Osteocyte (in vitro differentiated cells): ENCODE measurements at regions not wholly inside any gene's neighbourhood (a gene's known extent, or its start where the extent isn't known, plus 50 kb on each side); places are given as distances from the start of the nearest gene placed in this dataset.

Source experiments
- DNase-seq: peaks from one replicate; pipeline ENCODE4 v3.0.0; 2021; ENCODE audit warnings: mixed read lengths; ENCODE audit not compliant: unreplicated experiment; ENCODE audit errors: extremely low spot score
- H3K27ac Mint-ChIP-seq: one replicate; pipeline ENCODE4 v1.8.0; 2021; ENCODE audit warnings: mild to moderate bottlenecking, mixed read lengths; ENCODE audit not compliant: unreplicated experiment
- H3K27me3 Mint-ChIP-seq: one replicate; pipeline ENCODE4 v1.8.0; 2021; ENCODE audit warnings: mixed read lengths; ENCODE audit not compliant: unreplicated experiment
- H3K36me3 Mint-ChIP-seq: one replicate; pipeline ENCODE4 v1.8.0; 2021; ENCODE audit warnings: mixed read lengths; ENCODE audit not compliant: unreplicated experiment
- H3K4me1 Mint-ChIP-seq: one replicate; pipeline ENCODE4 v1.8.0; 2021; ENCODE audit warnings: mixed read lengths; ENCODE audit not compliant: unreplicated experiment
- H3K4me3 Mint-ChIP-seq: one replicate; pipeline ENCODE4 v1.8.0; 2021; ENCODE audit warnings: mild to moderate bottlenecking, moderate library complexity, mixed read lengths; ENCODE audit not compliant: unreplicated experiment
- H3K9me3 Mint-ChIP-seq: one replicate; pipeline ENCODE4 v1.8.0; 2021; ENCODE audit warnings: mixed read lengths; ENCODE audit not compliant: unreplicated experiment
- TF ChIP-seq, protein P1 (sequence below): fragments of 200-600 bp; sonication (generic); IDR thresholded peaks from 2 replicates; pipeline ENCODE4 v1.5.0; 2021; ENCODE audit warnings: antibody characterized with exemption, mild to moderate bottlenecking, moderate library complexity

DNA sequence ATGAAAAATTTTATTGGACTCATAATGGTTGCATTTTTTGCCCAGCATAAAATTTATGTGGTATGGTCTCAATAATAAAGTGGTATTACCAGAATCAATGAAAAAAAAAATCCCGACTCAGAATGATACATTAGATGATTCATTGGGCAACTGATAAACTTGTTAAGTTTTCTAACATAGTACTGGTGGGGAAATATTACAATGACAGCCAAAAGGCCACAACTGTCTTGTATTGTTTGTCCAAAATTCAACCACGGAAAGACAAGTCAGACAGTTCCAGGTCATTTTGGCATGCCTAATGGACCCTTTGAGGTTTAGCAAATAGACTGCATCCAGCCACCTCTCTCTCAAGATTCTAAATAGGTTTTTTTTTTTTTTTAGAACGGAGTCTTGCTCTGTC lies 70.5 kb upstream of the TRIM9 start:
- peaks cover 41% of the 10 kb centered on the region for H3K4me1 Mint-ChIP-seq
- no peak for DNase-seq
- no peak overlapping the region for H3K4me3 Mint-ChIP-seq
- H3K36me3 Mint-ChIP-seq: no peaks in the 10 kb centered on the region
- no peak overlapping the region for H3K27ac Mint-ChIP-seq
- no peaks in the 10 kb centered on the region for H3K9me3 Mint-ChIP-seq
- TF ChIP-seq, protein P1, sequence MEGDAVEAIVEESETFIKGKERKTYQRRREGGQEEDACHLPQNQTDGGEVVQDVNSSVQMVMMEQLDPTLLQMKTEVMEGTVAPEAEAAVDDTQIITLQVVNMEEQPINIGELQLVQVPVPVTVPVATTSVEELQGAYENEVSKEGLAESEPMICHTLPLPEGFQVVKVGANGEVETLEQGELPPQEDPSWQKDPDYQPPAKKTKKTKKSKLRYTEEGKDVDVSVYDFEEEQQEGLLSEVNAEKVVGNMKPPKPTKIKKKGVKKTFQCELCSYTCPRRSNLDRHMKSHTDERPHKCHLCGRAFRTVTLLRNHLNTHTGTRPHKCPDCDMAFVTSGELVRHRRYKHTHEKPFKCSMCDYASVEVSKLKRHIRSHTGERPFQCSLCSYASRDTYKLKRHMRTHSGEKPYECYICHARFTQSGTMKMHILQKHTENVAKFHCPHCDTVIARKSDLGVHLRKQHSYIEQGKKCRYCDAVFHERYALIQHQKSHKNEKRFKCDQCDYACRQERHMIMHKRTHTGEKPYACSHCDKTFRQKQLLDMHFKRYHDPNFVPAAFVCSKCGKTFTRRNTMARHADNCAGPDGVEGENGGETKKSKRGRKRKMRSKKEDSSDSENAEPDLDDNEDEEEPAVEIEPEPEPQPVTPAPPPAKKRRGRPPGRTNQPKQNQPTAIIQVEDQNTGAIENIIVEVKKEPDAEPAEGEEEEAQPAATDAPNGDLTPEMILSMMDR: no peak
- H3K27me3 Mint-ChIP-seq: no peaks in the 10 kb centered on the region

DNA sequence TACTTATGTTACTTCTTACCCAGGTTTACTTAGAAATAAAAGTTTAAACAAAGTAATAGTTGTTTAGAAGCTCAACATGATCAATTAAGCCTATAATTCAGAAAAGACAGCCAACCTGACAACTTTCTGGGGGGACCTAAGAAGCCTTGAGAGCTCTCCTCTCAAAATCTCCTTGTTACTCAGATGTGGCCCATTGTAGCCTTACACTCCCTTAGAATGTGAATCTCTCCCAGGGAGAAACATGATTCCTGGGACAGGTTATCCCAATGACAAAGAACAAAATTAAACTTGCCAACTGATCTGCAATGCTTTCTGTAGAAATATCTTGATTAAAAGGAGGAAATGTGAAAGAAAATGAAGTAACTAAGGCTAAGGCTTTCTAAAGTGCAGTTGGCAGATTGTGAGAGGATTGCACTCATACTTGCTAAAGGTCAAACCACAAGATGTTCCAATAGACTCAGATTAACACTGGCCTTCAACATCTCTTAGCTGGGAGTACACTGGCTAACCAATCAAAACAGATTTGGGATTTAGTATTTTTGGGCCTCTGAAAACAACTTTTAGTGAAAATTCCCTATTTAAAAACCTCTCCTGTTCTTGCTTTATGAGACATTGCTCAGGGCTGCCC lies 72.3 kb upstream of the TMX1 start:
- Mint-ChIP-seq H3K9me3 (no peaks in the 10 kb centered on the region), H3K4me3 (no peak overlapping the region), H3K27ac (peak overlapping the region; percentile 80), H3K27me3 (no peaks in the 10 kb centered on the region), H3K36me3 (no peaks in the 10 kb centered on the region), H3K4me1 (peaks cover 38% of the 10 kb centered on the region)
- DNase-seq: no peak
- TF ChIP-seq, protein P1: no peak

DNA sequence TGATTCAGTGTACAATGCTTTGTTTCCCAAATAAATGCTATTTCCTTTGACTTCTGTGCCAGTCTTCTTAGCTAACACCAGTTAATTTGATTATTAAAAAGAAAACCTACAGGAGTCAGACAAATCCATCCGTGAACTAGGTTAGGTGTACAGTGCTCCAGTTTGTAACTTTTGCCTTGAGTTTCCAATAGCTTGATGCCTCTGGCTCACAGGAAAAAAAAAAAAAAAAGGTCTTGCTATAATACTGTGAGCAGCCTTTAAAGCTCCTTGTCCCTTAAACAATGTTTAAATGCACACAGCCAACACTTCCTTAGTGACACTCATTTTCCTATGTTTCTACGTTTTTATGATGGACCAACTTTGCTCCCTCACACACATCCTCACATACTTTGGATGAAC lies 71.8 kb upstream of the TMX1 start:
- Mint-ChIP-seq H3K4me3 (no peak overlapping the region), H3K4me1 (peaks cover 33% of the 10 kb centered on the region), H3K9me3 (no peaks in the 10 kb centered on the region), H3K27me3 (no peaks in the 10 kb centered on the region), H3K36me3 (no peaks in the 10 kb centered on the region), H3K27ac (peak overlapping the region; percentile 80)
- no peak for DNase-seq
- TF ChIP-seq, protein P1: no peak

DNA sequence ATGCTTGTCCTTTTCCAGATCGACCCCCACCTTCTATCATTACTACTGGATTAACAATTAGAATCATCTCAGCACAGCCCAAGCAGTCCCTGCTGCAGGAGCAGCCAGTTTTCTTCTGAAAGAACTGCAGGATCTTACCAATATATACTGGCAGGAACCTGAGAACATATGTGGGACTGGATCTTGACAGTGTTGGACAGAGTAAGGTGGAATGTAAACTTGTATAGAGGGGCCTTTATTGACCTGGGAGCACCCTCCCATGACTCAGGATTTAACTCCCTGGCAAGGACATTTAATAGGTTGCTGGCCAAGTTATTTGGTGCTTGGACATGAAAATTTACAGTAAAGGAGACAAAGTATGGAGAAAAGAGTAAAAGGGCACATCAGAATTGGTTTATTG lies 66.2 kb upstream of the TMX1 start:
- TF ChIP-seq, protein P1: no peak
- no peak for DNase-seq
- peaks cover 7% of the 10 kb centered on the region for H3K4me1 Mint-ChIP-seq
- H3K36me3 Mint-ChIP-seq: no peaks in the 10 kb centered on the region
- H3K9me3 Mint-ChIP-seq: no peaks in the 10 kb centered on the region
- no peak overlapping the region for H3K4me3 Mint-ChIP-seq
- peaks cover 25% of the 10 kb centered on the region for H3K27me3 Mint-ChIP-seq
- no peak overlapping the region for H3K27ac Mint-ChIP-seq

DNA sequence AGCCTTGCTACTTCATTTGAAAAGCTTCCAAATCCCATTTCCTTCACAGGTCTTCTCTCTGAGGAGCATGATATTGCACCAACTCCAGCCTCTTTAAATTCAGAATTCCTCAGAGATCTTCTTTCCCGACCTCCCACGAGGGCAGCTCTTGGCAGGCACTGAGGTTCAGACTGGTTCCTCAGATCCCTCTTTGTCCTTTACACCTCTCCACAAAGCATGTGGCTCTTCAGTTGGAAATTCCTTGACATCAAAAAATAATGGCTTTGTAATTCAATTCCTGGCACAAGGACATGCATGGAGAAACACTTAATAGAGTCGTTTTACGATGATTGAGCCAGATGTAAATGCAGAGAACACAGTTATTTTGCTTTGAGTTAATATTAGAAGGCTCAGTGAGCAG lies 63.2 kb upstream of the TMX1 start:
- H3K36me3 Mint-ChIP-seq: no peaks in the 10 kb centered on the region
- H3K4me1 Mint-ChIP-seq: peaks cover 4% of the 10 kb centered on the region
- H3K27ac Mint-ChIP-seq: no peak overlapping the region

More for the DNA sequence above, 63.2 kb upstream of the TMX1 start:
- H3K27me3 Mint-ChIP-seq: peaks cover 26% of the 10 kb centered on the region
- TF ChIP-seq, protein P1: no peak
- H3K4me3 Mint-ChIP-seq: no peak overlapping the region
- DNase-seq: no peak
- H3K9me3 Mint-ChIP-seq: no peaks in the 10 kb centered on the region
